ENCODE measurements at regions not wholly inside any gene's neighbourhood (a gene's known extent, or its start where the extent isn't known, plus 50 kb on each side); places are given as distances from the start of the nearest gene placed in this dataset.

- in situ Hi-C loops (cut with HindIII; ENCODE audit: extremely low pct_ligation_motif_present, low pct_unique_long_range_greater_than_20kb): no loop called here
- no peaks in the 10 kb centered on the region for H3K27me3 ChIP-seq (ENCODE audit: control insufficient read depth in 1 of 2, insufficient read depth in 2 of 2, low read length in 2 of 2)
- no peak overlapping the region for H3K27ac ChIP-seq (ENCODE audit: extremely low read length, insufficient read depth, low read length)
- H3K79me2 ChIP-seq (ENCODE audit: insufficient read depth, low read length): no peaks in the 10 kb centered on the region
- FAIRE-seq (no peak), ATAC-seq (no peak), DNase-seq (ENCODE audit: low spot score) (no peak)
- no peaks in the 10 kb centered on the region for H3K36me3 ChIP-seq (replicated peaks in 1 of 2; ENCODE audit: control insufficient read depth in 1 of 2, insufficient read depth in 2 of 2, low read length in 2 of 2)
- ChIA-PET CTCF (ENCODE audit: low intra/inter-chr PET ratio, low total read pairs) (no interaction called here), POLR2A (no interaction called here)
- no peak overlapping the region for H2AFZ ChIP-seq (ENCODE audit: low read length)
- H3K9ac ChIP-seq (ENCODE audit: insufficient read depth, low read depth, low read length): no peak overlapping the region
- intact Hi-C loops (cut with micrococcal nuclease; ENCODE audit: unreplicated experiment): no loop called here
- no TSS peak for BruUV-seq (replicated peaks)
- H4K20me1 ChIP-seq (ENCODE audit: insufficient read depth, low read length): no peaks in the 10 kb centered on the region
- WGBS (ENCODE audit: low lambda C conversion rate): 0% methylated on average over 1 of the region's 2 CpGs
- no peak overlapping the region for H3K4me3 ChIP-seq (replicated peaks in 1 of 3; ENCODE audit: insufficient read depth in 1 of 3, low read depth in 2 of 3, low read length in 3 of 3)
- H3K4me1 ChIP-seq (ENCODE audit: insufficient read depth, low read length): peaks cover 39% of the 10 kb centered on the region
- H3K4me2 ChIP-seq (ENCODE audit: low read depth, low read length): no peak overlapping the region
- H3K9me3 ChIP-seq (ENCODE audit: low read length): no peaks in the 10 kb centered on the region
- no peak for TF ChIP-seq ZEB1 (IDR thresholded peaks at IDR 0.05; ENCODE audit: insufficient replicate concordance, low read depth)
- TF ChIP-seq CEBPZ (IDR thresholded peaks at IDR 0.05; ENCODE audit: low read length): no peak
- TF ChIP-seq ZNF761 (CRISPR knock-in tag; conservative IDR thresholded peaks at IDR 0.05): no peak
- TF ChIP-seq ARNTL (CRISPR knock-in tag; IDR thresholded peaks at IDR 0.05): no peak
- TF ChIP-seq MTF1 (CRISPR knock-in tag; IDR thresholded peaks at IDR 0.05): no peak
- TF ChIP-seq MAF1 (CRISPR knock-in tag; IDR thresholded peaks at IDR 0.05; ENCODE audit: borderline replicate concordance): no peak
- no peak for TF ChIP-seq JARID2 (CRISPR knock-in tag; IDR thresholded peaks at IDR 0.05; ENCODE audit: insufficient replicate concordance)
- TF ChIP-seq AKNA (CRISPR knock-in tag; IDR thresholded peaks at IDR 0.05; ENCODE audit: borderline replicate concordance): no peak
- TF ChIP-seq ZNF749 (CRISPR knock-in tag; IDR thresholded peaks at IDR 0.05; ENCODE audit: borderline replicate concordance): no peak
- no peak for TF ChIP-seq TFDP1 (CRISPR knock-in tag; IDR thresholded peaks at IDR 0.05; ENCODE audit: borderline replicate concordance)
- TF ChIP-seq ATAD3A (CRISPR knock-in tag; IDR thresholded peaks at IDR 0.05): no peak
- TF ChIP-seq ZNF800 (CRISPR knock-in tag; IDR thresholded peaks at IDR 0.05): no peak
Measured at GRCh38 chr3:140821493-140821892, 120.1 kb upstream of the SLC25A36 start.
